ENCODE measurements at regions not wholly inside any gene's neighbourhood (a gene's known extent, or its start where the extent isn't known, plus 50 kb on each side); places are given as distances from the start of the nearest gene placed in this dataset.
"Not testable (repeated sequence)": the region's sequence is repeated elsewhere in the genome, so short reads cannot be mapped to it uniquely, and the experiment has no call there.

GRCh38 chr9:41272879-41273548, 83.9 kb upstream of the ZNG1F start:
- DNase-seq = peak; percentile 52

GRCh38 chr9:41270992-41271391, 81.9 kb upstream of the ZNG1F start:
- not testable (repeated sequence) for DNase-seq

- DNase-seq = not testable (repeated sequence)
Observed at GRCh38 chr9:41269471-41269870, 80.4 kb upstream of the ZNG1F start.

GRCh38 chr9:41269054-41269453, 79.9 kb upstream of the ZNG1F start:
- not testable (repeated sequence) for DNase-seq

- DNase-seq = not testable (repeated sequence)
Observed at GRCh38 chr9:41266602-41267001, 77.5 kb upstream of the ZNG1F start.

- not testable (repeated sequence) for DNase-seq
Observed at GRCh38 chr9:41266000-41266399, 76.9 kb upstream of the ZNG1F start.

GRCh38 chr9:41251973-41252372, 62.9 kb upstream of the ZNG1F start:
- not testable (repeated sequence) for DNase-seq

GRCh38 chr9:41251101-41251500, 62.0 kb upstream of the ZNG1F start:
- DNase-seq = not testable (repeated sequence)

GRCh38 chr9:41246702-41247101, 57.6 kb upstream of the ZNG1F start:
- DNase-seq = not testable (repeated sequence)
